DOHH2 (cell line): ENCODE measurements at regions not wholly inside any gene's neighbourhood (a gene's known extent, or its start where the extent isn't known, plus 50 kb on each side); places are given as distances from the start of the nearest gene placed in this dataset.

Experiments
- H3F3A ChIP-seq: fragments of 200-600 bp; sonication (generic), shearing (Covaris generic); 2 replicates; pipeline ENCODE4 v1.6.0; 2016; ENCODE audit warnings: antibody characterized with exemption, mild to moderate bottlenecking; ENCODE audit not compliant: control insufficient read depth, insufficient read depth
- H3K27ac ChIP-seq: fragments of 200-600 bp; sonication (generic); 2 replicates; pipeline ENCODE4 v1.5.1; 2014; ENCODE audit warnings: low read depth, mild to moderate bottlenecking, low read length, moderate library complexity
- H3K27me3 ChIP-seq: fragments of 200-600 bp; sonication (generic); 2 replicates; pipeline ENCODE4 v1.6.1; 2014; ENCODE audit warnings: mild to moderate bottlenecking, low read length, mixed read lengths; ENCODE audit not compliant: control insufficient read depth
- H3K36me3 ChIP-seq: fragments of 200-600 bp; sonication (generic); 2 replicates; pipeline ENCODE4 v1.6.1; 2014; ENCODE audit warnings: mild to moderate bottlenecking, low read length, moderate library complexity, mixed read lengths; ENCODE audit not compliant: control insufficient read depth
- H3K4me1 ChIP-seq: fragments of 200-600 bp; sonication (generic); 2 replicates; pipeline ENCODE4 v1.6.1; 2014; ENCODE audit warnings: mild to moderate bottlenecking, low read length, mixed read lengths; ENCODE audit not compliant: control insufficient read depth
- H3K4me2 ChIP-seq: fragments of 200-600 bp; sonication (generic); 2 replicates; pipeline ENCODE4 v1.6.0; 2014; ENCODE audit warnings: mild to moderate bottlenecking, low read length, moderate library complexity
- H3K4me3 ChIP-seq: fragments of 200-600 bp; sonication (generic); 2 replicates; pipeline ENCODE4 v1.5.1; 2014; ENCODE audit warnings: mild to moderate bottlenecking, low read length, mixed read lengths
- H3K79me2 ChIP-seq: fragments of 200-600 bp; sonication (generic); 2 replicates; pipeline ENCODE4 v1.6.1; 2014; ENCODE audit warnings: mild to moderate bottlenecking, low read length, mixed read lengths; ENCODE audit not compliant: control insufficient read depth
- H3K9me2 ChIP-seq: fragments of 200-600 bp; sonication (generic); replicated peaks from 2 replicates; pipeline ENCODE4 v1.6.1; 2014; ENCODE audit warnings: mild to moderate bottlenecking, low read length, mixed read lengths; ENCODE audit not compliant: control insufficient read depth
- H3K9me3 ChIP-seq: fragments of 200-600 bp; sonication (generic); 2 replicates; pipeline ENCODE4 v1.6.1; 2014; ENCODE audit warnings: antibody characterized with exemption, low read length, mixed read lengths; ENCODE audit not compliant: control insufficient read depth, insufficient read depth
- H4K20me1 ChIP-seq: fragments of 200-600 bp; sonication (generic); 2 replicates; pipeline ENCODE4 v1.6.0; 2014; ENCODE audit warnings: low read depth, mild to moderate bottlenecking, antibody characterized with exemption, low read length, moderate library complexity; ENCODE audit not compliant: control insufficient read depth, insufficient read depth
- CTCF ChIP-seq: fragments of 200-600 bp; sonication (generic); IDR thresholded peaks from one replicate; pipeline ENCODE4 v1.5.1; 2014; ENCODE audit warnings: antibody characterized with exemption, mild to moderate bottlenecking, low read depth, low read length; ENCODE audit not compliant: poor library complexity, severe bottlenecking
- EZH2phosphoT487 ChIP-seq: fragments of 200-600 bp; sonication (generic); IDR thresholded peaks from 2 replicates; pipeline ENCODE4 v1.6.1; 2017; ENCODE audit warnings: borderline replicate concordance, mild to moderate bottlenecking, antibody characterized with exemption, low read length, moderate library complexity, mixed read lengths

GRCh38 chr9:1723522-1724015 lies 291.6 kb upstream of the SMARCA2 start:
- no peaks in the 10 kb centered on the region for H3K4me1 ChIP-seq
- H3K4me3 ChIP-seq: no peak overlapping the region
- no peaks in the 10 kb centered on the region for H4K20me1 ChIP-seq
- no peaks in the 10 kb centered on the region for H3K9me2 ChIP-seq
- H3K4me2 ChIP-seq: no peak overlapping the region
- no peaks in the 10 kb centered on the region for H3F3A ChIP-seq
- no peaks in the 10 kb centered on the region for H3K27me3 ChIP-seq
- no peak overlapping the region for H3K27ac ChIP-seq
- H3K36me3 ChIP-seq: no peaks in the 10 kb centered on the region
- no peaks in the 10 kb centered on the region for H3K9me3 ChIP-seq
- H3K79me2 ChIP-seq: no peaks in the 10 kb centered on the region
- TF ChIP-seq EZH2phosphoT487: no peak
- TF ChIP-seq CTCF: no peak

GRCh38 chr9:1726993-1727759 lies 288.0 kb upstream of the SMARCA2 start:
- H3F3A ChIP-seq: no peaks in the 10 kb centered on the region
- no peaks in the 10 kb centered on the region for H3K9me2 ChIP-seq
- H3K36me3 ChIP-seq: no peaks in the 10 kb centered on the region
- no peak overlapping the region for H3K4me3 ChIP-seq
- H3K27me3 ChIP-seq: no peaks in the 10 kb centered on the region
- no peaks in the 10 kb centered on the region for H3K9me3 ChIP-seq
- TF ChIP-seq CTCF: no peak
- no peaks in the 10 kb centered on the region for H3K4me1 ChIP-seq
- H3K4me2 ChIP-seq: no peak overlapping the region
- H3K79me2 ChIP-seq: no peaks in the 10 kb centered on the region
- no peaks in the 10 kb centered on the region for H4K20me1 ChIP-seq
- no peak overlapping the region for H3K27ac ChIP-seq

- Histone ChIP-seq H4K20me1 (no peaks in the 10 kb centered on the region), H3K9me2 (no peaks in the 10 kb centered on the region), H3K4me2 (no peak overlapping the region), H3K4me1 (no peaks in the 10 kb centered on the region), H3K27me3 (no peaks in the 10 kb centered on the region), H3F3A (no peaks in the 10 kb centered on the region), H3K9me3 (no peaks in the 10 kb centered on the region), H3K27ac (no peak overlapping the region), H3K79me2 (no peaks in the 10 kb centered on the region), H3K4me3 (no peak overlapping the region), H3K36me3 (no peaks in the 10 kb centered on the region)
- no peak for TF ChIP-seq EZH2phosphoT487
- no peak for TF ChIP-seq CTCF
These were observed 285.5 kb upstream of the SMARCA2 start for GRCh38 chr9:1729631-1730030.
